NAMALWA (cell line): ENCODE measurements at regions not wholly inside any gene's neighbourhood (a gene's known extent, or its start where the extent isn't known, plus 50 kb on each side); places are given as distances from the start of the nearest gene placed in this dataset.

Source experiments
- DNase-seq: peaks from one replicate; pipeline ENCODE4 v3.0.0-alpha.2; 2015; ENCODE audit warnings: low spot score

DNA sequence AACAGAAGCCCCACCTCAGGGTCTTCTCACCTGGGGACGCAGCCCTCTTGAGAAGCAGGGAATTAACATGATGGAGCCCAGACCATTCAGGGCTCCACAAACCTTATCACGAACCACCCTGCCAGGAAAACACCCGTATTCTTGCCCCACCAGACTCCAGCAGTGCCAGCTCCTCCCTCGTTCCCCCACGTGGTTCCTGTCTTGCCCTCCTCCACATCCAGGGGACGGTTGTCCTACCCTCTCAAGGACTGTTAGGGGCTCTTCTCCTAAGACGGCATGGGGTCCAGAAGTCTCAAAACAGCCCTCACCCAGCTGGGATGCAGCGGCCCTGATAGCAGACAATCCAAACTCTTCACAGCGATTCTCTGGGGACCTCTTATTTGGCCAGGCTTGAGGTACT lies 372.2 kb upstream of the HS6ST1 start:
- DNase-seq = no peak

DNA sequence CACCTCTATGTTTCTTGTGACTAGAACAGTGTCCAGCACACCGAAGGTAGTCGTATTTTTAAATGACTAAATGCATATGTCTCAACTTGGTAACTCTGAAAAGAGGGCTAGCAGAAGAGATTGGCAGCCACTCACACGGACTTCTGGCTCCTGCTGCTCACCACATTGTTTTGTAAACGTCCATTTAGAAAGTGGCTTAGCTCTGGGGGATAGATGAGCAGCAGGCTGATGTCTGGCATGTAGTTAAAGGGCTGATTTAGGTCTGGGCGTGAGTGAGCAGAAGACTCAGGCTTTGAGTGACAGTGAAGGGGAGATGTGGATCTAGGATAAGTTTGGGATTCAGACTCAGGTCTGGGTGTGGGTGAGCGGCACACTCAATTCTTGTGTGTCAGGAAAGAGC lies 372.9 kb upstream of the HS6ST1 start:
- DNase-seq = no peak

DNA sequence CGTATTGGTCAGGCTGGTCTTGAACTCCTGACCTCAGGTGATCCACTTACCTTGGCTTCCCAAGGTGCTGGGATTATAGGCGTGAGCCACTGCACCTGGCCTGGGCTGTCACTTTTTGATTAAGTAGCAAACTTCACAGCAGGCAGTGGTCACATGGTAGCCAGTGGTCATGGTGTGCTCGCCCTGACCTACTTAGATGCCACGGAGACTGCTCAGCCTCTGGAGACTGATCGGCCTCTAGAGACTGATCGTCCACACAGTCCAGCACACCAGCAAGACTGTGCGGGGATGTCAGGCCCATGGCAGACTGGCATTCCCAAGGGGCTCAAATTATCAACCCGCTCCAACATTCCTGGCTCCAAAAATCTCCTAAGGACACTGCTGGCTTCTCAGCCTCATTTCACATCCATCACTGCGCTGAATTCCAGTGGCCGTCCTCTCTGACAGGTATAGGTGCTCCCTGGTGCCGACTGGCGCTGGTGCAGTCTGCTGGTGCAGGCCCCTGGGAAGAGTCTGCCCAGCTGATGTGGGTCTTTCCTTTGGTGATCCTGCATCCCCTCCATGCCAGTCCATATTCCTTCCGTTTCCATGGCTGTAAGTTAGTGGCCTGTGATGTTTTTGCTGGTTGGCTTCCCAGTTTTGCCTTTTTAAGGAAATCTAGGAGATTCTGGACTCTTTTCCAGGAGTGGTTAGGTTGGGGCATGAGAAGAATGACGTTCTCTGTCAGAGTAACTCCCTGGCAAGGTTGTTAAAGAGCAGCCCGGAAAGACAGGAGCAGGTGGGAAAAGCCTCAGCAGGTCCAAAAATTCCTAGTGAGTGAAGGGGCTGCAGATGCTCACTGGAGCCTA lies 374.5 kb upstream of the HS6ST1 start:
- DNase-seq = no peak

DNA sequence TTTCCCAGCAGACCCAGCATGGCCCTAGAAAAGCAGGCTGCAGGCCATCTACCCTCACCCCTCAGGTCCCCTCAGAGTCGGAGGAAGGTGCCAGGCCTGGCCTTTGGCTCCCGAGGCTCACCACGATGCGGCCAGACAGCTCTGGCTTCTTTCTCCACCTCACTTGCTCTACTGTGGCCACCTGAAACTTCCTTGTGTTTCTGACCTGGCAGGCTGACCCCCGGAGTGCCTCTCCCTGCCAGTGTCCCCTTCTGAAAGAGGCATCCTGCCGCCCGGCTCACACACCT lies 375.0 kb upstream of the HS6ST1 start:
- DNase-seq = no peak

DNA sequence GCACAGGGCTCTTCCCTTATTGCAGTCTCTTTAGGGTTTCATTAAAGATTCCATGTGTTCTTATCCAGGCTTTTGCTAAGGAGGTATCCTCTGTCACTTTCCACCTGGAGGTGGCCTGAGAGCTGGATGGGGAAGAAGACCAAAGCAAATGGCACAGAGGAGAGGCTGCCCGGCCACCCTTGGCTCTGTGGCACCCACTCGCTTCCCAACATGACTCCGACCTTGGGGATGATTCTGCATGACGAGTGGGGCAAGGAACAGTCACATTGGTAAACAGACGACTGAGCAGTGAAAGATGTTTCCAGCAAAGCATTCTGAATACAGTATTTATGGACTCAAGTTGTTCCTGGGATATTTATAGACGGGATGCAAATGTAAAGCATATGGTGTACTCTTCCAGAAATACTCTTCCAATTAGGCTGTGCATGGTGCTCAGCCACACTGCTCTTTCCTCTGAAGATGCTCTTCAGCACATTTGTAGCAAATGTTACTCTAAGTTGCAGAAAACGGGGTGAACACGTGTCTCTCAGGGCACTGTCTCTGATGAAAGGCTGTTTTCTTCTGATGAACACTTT lies 377.1 kb upstream of the HS6ST1 start:
- DNase-seq = no peak

DNA sequence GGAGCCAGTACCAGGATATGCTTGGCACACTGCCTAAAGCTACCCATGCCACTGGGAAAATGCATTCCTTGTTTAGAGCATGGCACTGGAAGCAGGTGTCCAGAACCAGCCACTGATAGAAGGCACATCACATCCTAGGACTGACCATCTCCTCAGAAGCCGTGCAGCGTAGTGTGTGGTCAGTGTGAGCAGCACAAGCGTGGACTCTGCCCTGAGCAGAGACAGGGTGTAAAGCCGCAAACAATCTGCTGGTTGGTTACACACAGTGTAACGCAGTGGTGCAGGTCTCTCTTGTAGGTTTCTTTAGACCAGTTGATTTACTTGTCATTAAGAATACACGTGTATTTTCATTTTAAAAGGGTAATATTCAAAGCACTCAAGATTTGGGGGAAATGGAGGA lies 377.8 kb upstream of the HS6ST1 start:
- no peak for DNase-seq

DNA sequence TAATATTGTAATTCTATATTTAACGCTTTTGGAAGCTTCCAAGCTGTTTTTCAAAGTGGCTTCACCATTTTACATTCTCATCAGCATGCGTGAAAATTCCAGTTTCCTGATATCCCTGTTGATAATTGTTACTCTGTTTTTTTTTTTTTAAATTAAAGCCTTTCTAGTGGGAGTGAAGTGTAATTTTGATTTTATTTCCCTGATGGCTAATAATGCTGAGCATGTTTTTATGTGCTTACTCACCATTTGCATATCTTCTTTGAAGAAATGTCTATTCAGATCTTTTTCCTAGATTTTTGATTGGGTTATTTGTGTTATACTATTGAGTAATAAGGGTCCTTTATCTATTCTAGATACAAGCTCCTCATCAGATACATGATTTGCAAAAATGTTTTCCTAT lies 382.8 kb upstream of the HS6ST1 start:
- DNase-seq = no peak

DNA sequence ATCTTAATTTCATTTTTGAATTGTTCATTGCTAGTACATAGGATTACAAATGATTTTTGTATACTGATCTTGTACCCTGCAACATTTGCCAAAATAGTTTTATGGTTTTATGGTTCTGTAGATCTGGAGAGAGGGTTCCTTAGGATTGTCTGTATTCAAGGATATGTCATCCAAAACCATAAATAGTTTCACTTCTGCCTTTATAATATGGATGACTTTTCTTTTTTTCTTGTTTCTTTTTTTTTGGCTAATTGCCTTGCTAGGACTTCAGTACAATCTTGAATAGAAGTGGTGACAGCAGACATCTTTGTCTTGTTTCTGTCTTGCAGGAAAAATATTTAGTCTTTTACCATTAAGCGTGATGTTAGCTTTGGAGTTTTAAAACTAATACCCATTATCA lies 383.9 kb upstream of the HS6ST1 start:
- no peak for DNase-seq

DNA sequence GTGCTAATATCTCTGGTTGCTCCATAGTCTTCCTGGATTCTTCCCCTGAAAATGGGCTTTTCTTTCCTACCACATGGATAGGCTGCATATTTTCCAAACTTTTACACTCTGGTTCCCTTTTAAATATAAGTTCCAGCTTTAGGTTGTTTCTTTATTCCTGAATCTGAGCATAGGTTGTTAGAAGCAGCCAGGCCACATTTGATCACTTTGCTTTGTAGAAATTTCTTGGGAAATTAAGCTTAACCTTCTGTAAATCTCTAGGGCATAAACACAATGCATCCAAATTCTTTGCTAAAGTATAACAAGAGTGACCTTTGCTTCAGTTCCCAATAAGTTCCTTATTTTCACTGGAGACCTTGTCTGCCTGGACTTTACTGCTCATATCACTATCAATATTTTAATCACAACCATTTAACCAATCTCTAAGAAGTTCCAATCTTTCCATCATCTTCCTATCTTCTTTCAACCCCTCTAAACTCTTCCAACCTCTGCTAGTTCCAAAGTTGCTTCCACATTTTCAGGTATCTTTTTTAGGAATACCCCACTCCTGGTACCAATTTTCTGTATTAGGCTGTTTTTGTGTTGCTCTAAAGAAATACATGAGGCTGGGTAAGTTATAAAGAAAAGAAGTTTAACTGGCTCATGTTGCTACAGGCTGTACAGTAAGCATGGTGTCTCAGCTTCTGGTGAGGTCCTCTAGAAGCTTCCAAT lies 389.6 kb upstream of the HS6ST1 start:
- no peak for DNase-seq

DNA sequence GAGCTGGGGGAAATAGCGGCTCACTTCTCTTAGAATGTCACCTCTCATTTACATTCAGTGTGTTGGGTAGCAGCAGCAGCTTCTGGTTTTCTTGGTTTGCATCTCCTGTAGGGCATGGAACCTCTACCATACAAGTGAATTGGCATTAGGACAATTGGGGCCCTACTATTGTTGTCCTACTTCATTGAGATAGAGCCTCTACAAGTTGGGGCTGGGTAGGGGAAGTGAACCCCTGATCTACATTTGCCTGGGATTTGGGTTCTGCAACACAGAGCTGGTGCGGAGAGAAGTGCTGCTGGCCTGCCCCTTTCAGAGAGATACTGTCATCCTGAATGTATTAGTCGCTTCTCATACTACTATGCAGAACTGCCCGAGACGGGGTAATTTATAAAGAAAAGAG lies 391.6 kb upstream of the HS6ST1 start:
- no peak for DNase-seq

DNA sequence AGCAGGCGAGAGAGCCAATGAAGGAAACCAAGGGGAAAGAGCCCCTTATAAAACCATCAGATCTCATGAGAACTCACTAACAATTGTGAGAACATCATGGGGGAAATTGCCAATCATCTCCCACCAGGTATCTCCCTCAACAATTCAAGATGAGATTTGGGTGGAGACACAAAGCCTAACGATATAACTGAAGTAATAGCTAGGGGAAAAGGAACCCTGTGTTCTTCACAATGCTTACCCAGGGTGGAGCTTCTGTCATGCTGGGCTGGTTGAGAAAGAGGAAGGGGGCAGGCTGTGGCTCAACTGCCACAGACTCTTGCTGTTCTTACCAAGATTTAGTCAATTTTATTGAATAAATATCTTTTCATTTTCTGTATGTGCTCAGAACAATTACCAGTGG lies 392.1 kb upstream of the HS6ST1 start:
- no peak for DNase-seq

DNA sequence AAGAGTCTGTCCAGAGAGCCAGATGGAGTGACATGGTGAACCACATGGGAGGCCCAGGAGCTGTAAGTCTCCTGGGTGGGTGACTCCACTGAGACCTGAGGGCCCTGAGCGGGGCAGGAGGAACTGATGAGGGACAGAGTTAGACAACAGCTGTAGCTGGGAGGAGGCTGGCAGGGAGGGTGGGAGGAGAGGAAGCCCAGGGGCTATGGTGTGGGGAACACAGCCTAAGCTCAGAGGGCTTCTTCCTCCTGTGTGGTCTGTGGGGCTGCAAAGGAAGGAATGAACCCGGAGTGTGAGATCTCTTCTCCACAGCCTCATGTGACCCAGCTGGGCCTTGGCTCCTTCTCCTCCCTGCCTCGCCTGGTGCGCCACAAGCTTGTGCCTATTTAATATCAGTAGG lies 395.6 kb upstream of the HS6ST1 start:
- no peak for DNase-seq

DNA sequence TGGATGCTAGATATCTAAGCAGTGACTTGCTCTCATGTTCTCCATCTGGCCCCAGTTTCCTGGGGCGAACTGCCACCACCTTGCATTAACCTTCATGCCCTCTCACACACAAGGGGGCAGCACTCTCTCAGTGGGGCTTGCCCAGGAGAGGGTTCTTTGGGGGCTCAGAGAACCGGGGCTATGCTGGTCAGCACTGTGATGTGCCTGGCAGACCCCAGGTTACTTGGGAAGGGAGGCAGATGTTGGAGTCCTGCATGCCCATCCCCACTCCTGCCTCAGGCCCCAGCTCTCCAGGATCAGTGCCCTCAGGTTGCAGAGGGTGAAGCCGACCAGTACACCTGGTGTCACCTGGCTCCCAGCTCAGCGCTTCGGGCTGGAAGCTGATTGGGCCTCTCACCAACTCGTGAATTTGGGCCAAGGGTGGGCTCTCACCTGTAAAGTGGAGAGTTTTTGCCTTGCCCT lies 396.2 kb upstream of the HS6ST1 start:
- DNase-seq = peak; percentile 18

DNA sequence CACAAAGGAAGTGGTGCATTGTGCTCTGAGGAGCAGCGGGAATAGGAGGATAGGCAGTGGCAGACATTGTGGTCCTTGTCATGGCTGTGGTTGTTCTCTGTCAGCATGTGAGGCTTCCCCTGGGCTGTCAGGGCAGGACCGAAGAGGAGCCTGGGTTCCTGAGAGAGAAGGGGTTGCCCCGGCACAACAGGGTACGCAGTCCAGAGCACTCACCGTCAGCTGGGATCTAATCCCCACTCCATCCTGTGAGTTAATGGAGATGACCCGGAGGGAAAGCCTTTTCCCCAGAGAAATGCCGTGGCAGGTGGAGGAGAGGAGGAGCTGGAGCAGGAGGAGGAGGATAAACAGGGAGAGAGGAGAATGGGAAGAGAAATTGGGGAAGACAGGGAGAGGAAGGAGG lies 396.7 kb upstream of the HS6ST1 start:
- no peak for DNase-seq

DNA sequence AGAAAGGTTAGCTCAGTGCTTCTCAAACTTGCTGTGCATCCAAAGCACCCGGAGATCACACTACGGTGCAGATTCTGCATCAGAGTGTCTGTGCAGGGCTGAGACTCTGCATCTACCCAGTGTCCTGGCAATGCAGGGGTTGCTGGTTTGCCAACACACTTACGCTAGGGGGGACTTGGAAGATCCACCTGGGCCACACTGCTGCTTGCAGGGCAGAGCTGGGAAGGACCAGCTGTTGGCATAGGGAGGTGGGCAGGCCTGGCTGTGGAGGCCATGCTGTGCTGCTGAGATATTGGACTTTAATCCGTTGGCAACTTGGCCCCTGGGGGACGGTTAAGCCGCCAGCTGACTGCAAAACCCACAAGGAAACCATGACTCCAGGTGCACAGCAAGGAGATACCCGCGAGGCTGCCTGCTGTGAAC lies 397.6 kb upstream of the HS6ST1 start:
- no peak for DNase-seq

DNA sequence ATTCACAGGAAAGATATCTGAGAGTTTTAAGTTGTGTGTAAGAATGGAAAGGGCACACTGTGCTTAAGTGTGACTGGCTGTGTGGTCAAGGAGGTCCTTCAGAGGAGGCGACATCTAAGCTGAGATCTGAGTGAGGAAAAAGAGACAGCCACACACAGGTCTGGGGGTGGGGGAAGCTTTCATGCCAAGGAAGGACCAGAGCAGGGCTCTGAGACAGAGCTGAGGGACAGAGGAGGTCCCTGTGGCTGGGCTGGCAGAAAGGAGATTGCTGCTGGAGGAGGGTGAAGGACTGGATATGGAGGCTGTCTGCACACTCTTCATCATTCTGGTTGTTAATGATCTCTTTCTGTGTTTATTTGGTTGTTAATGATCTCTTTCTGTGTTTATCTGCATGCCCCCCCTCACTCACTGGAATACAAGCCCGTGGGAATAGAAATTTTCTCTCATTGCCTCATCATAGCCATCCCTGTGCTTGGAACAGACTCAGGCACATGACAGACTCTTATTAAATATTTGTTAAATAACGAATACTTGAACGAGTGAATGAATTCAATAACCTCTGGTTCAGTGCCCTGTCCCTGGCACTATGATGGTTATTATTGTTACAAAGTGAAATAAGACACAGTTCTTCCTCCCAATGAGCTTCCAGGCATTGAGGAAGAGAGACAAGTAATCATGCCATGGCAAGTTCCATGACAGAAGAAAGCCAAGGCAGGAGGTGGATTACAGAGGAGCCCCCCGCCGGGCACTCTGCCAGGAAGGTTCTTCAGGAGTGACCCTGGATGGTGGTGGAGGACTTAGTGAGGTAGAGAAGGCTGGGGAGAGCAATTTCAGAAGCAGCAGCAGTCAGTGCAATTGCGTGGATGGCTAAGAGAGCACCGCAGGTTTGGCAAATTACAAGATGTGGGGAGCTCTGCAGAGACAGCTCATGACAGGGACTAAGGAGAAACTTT lies 399.4 kb upstream of the HS6ST1 start:
- no peak for DNase-seq

DNA sequence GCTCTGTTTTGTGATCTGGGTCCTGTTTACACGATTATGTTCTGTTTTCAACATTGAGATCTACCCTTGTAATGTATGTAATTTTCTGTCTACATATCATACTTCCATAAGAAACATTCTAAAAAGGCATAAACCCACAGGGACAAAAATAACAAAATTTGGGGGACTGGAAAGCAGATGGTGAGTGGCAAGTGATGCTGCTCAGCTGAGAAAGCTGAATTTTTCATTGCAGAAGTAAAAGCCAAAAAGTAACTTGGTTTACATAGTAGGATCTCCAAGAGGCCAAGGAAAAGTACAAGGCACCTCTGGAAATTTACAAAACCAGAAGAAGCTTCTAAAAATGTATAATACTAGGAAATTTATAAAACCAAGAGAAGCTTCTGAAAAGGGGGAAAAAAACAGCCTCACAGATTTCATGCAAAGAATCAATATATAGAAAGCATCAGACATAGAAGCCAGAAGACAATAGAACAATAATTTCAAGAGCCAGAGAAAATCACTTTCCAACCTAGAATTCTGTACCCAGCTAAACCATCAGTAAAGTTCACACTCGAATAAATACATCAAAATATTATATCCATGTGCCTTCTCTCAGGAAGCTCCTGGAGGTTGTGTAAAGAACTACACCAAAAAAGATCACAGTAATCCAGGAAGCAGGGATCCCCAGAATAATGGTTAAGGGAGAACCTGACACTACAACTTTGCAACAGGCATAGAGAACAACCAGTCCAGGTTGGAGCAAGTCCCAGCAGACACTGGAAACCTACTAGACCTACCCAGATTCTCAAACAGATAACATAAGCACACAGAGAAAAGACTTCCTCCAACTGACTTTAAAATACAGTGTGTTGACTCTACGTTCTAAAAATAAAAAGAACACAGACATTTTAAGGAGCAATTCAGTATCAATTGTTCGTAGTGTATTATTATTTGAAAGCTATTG lies 401.7 kb upstream of the HS6ST1 start:
- DNase-seq = peak; percentile 6

DNA sequence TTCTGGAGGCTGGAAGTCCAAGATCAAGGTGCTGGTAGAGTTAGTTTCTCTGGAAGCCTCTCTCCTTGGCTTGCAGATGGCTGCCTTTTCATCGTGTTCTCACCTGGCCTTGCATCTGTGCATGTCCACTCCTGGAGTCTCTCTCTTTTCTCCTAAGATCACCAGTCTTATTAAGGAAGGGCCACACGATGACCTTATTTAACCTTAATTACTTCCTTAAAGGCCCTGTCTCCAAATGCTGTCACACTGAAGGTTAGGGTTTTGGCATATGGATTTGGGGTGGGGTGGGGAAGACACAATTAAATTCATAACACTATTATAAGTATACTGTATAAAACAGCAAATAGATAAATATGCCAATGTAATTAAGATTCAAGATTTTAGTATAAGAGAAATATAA lies 402.4 kb upstream of the HS6ST1 start:
- DNase-seq = no peak

DNA sequence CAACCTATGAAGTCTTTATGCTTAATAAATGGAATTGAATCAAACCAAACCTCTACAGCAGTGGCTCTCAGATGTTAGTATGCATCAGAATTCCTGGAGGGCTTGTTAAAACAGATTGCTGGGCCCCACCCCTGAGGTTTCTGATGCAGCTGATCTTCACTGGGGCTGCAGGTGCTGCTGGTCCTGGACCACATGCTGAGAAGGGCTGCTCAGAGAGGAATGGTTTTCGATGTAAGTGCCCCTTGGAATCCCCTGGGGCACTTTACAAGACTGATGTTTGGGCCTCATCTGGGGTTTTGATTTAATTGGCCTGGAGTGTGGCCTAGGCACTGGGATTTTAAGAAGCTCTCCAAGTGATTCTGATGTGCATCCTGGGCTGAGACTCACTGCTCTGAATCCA lies 403.8 kb upstream of the HS6ST1 start:
- no peak for DNase-seq

DNA sequence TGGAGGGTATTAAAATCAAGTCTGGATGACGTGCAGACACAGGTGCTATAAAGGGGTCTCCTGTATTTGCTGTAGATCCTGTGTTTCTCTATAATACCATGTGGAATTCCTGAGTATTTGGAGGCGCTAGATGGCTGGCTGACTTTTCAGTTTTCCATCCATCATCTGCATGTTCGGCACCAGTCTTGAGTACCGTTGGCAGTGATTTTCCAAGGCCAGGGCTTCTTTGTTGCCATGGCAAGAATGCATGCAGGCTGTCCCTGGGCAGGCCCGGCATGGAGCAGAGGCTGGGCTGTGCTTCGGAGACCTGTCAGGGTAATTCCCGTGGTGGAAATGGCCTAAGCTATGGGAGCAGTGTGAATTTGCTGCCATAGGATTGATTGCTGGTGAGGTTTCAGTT lies 405.9 kb upstream of the HS6ST1 start:
- DNase-seq = no peak

DNA sequence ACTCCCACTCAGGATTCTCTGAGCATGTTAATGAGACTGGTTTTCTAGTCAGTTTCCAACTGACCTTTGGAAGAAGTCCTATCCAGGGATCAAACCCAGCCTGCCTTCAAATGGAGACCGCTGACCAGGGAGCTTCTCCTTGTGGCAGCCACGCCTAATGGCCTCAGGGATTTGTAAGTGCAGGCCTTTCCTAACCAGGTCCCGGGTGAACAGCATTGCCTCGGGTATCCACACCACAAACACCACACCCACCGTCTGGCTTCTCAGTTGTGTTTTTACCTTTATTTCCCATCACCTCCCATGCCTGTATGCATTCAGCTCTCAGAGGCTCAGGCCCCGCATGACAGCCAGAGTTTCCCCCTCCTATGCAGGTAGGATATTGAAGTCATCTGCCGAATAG lies 406.3 kb upstream of the HS6ST1 start:
- no peak for DNase-seq
